Progenitor cell of endocrine pancreas (in vitro differentiated cells): ENCODE measurements at regions not wholly inside any gene's neighbourhood (a gene's known extent, or its start where the extent isn't known, plus 50 kb on each side); places are given as distances from the start of the nearest gene placed in this dataset.

Experiments
- DNase-seq: peaks from one replicate; pipeline ENCODE4 v3.0.0; 2021; ENCODE audit warnings: low spot score; ENCODE audit not compliant: unreplicated experiment
- H3K27ac Mint-ChIP-seq: 2 replicates; pipeline ENCODE4 v1.8.0; 2021; ENCODE audit warnings: mild to moderate bottlenecking, moderate library complexity, mixed read lengths
- H3K27me3 Mint-ChIP-seq: 2 replicates; pipeline ENCODE4 v1.8.0; 2021; ENCODE audit warnings: mixed read lengths
- H3K36me3 Mint-ChIP-seq: 2 replicates; pipeline ENCODE4 v1.8.0; 2022; ENCODE audit warnings: mixed read lengths; ENCODE audit not compliant: insufficient read depth
- H3K4me1 Mint-ChIP-seq: 2 replicates; pipeline ENCODE4 v1.8.0; 2021; ENCODE audit warnings: low read depth, mixed read lengths
- H3K4me3 Mint-ChIP-seq: 2 replicates; pipeline ENCODE4 v1.8.0; 2021; ENCODE audit warnings: low read depth, mild to moderate bottlenecking, moderate library complexity, mixed read lengths
- H3K9me3 Mint-ChIP-seq: 2 replicates; pipeline ENCODE4 v1.8.0; 2021; ENCODE audit warnings: low read depth, mixed read lengths
- TF ChIP-seq, protein P1 (sequence below): fragments of 200-600 bp; sonication (generic); IDR thresholded peaks from one replicate; pipeline ENCODE4 v1.5.0; 2021; ENCODE audit warnings: antibody characterized with exemption, mild to moderate bottlenecking; ENCODE audit not compliant: unreplicated experiment

DNA sequence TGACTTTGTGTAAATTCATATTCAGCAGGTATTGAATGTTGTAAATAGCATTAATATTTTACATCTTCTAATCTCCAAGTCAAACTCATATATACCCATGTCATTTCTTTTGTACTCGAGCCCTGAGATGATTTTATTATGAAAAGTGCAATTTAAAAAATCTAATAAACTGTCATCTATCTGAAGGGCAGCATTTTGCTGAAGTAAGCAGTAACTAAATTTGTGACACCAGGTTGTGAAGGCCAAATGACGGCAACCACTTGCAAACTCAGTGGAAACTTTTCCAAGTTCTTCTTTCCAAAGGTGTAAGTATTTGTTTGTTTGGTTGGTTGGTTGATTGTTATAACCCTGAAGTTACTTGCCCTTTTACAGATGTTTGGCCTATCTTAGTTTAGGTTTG, 188.3 kb downstream of the GPR37 start:
- TF ChIP-seq, protein P1, sequence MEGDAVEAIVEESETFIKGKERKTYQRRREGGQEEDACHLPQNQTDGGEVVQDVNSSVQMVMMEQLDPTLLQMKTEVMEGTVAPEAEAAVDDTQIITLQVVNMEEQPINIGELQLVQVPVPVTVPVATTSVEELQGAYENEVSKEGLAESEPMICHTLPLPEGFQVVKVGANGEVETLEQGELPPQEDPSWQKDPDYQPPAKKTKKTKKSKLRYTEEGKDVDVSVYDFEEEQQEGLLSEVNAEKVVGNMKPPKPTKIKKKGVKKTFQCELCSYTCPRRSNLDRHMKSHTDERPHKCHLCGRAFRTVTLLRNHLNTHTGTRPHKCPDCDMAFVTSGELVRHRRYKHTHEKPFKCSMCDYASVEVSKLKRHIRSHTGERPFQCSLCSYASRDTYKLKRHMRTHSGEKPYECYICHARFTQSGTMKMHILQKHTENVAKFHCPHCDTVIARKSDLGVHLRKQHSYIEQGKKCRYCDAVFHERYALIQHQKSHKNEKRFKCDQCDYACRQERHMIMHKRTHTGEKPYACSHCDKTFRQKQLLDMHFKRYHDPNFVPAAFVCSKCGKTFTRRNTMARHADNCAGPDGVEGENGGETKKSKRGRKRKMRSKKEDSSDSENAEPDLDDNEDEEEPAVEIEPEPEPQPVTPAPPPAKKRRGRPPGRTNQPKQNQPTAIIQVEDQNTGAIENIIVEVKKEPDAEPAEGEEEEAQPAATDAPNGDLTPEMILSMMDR: no peak
- H3K4me3 Mint-ChIP-seq: no peak overlapping the region
- no peaks in the 10 kb centered on the region for H3K27me3 Mint-ChIP-seq
- H3K27ac Mint-ChIP-seq: no peak overlapping the region
- H3K4me1 Mint-ChIP-seq: no peaks in the 10 kb centered on the region
- DNase-seq: no peak
- H3K9me3 Mint-ChIP-seq: no peaks in the 10 kb centered on the region
- no peaks in the 10 kb centered on the region for H3K36me3 Mint-ChIP-seq

DNA sequence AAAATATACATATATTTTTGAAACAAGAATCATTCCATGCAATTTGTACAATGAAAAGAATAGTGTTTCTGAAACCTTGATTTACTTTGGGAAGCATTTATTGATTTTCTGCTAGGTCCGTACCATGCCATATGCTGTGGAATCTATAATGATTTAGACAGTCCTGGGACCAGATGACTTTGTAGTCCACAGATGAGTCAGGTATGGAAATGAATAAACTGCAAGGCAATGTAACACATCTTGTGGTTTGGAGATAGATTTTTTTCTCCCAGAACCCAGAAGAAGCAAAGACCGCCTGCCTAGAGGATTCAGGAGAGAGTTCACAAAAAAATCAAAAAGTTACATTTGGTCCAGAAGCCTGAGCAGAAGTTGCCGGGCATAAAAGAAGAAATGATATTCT, 190.4 kb downstream of the GPR37 start:
- TF ChIP-seq, protein P1: no peak
- Mint-ChIP-seq H3K36me3 (no peaks in the 10 kb centered on the region), H3K27me3 (no peaks in the 10 kb centered on the region), H3K9me3 (no peaks in the 10 kb centered on the region), H3K4me1 (no peaks in the 10 kb centered on the region), H3K27ac (no peak overlapping the region), H3K4me3 (no peak overlapping the region)
- no peak for DNase-seq

DNA sequence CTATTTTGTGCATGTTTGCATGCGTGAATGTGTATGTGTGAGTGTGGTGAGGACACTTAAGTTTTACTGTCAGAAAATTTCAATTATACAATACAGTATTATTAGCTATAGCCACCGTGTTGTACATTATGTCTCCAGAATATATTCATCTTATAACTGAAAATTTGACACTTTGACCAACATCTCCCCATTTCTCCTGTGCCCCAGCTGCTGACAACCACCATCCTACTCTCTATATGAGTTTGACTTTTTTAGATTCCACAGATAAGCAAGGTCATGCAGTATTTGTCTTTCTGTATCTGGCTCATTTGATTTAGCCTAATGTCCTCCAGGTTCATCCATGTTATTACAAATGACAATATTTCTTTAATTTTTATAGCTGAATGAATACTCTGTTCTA, 195.0 kb downstream of the GPR37 start:
- no peak overlapping the region for H3K27ac Mint-ChIP-seq
- H3K4me3 Mint-ChIP-seq: no peak overlapping the region

DNA sequence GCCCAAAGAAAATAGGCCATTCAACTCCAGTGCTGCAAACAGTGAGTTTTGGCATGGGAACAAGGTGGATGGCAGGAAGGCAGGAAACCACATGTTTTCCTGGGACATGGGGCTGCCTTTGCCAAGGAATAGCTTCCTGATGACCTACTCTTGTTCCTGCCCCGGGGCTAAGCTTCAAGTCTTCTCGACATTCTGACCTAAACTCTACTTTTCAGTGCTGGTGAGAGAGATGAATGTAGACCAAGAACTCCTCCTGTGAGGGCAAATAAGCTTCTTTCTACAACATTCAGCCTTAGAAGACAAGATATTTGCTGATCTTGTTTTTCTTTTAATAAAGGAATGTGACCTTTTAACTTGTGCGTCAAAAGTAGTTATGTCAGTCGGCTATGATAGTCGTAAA, 199.0 kb downstream of the GPR37 start:
- Mint-ChIP-seq H3K36me3 (no peaks in the 10 kb centered on the region), H3K4me1 (peaks cover 13% of the 10 kb centered on the region), H3K27ac (no peak overlapping the region), H3K27me3 (no peaks in the 10 kb centered on the region), H3K4me3 (no peak overlapping the region), H3K9me3 (no peaks in the 10 kb centered on the region)
- TF ChIP-seq, protein P1: no peak
- no peak for DNase-seq

More for the DNA sequence above, 195.0 kb downstream of the GPR37 start:
- DNase-seq: no peak
- TF ChIP-seq, protein P1: no peak
- no peaks in the 10 kb centered on the region for H3K9me3 Mint-ChIP-seq
- H3K36me3 Mint-ChIP-seq: no peaks in the 10 kb centered on the region
- peaks cover 13% of the 10 kb centered on the region for H3K4me1 Mint-ChIP-seq
- H3K27me3 Mint-ChIP-seq: no peaks in the 10 kb centered on the region

DNA sequence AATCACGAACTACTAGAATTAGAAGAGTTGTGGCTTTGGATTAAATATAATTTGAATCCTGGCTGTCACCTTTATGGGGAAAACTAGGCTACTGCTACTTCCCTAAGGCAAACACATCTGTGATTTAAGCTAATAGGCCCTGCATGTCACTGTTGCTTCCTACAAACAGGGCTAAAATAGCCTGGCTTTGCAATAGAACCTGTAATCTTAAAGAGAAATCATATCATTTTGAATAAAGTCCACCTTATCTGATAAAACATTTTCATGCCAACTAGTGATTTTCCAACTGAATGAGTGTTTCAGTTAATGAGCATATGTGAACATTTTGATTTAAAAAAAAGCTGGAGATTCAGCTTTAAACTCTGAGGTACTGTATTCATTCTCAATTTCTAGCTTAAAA, 208.0 kb downstream of the GPR37 start:
- no peak overlapping the region for H3K4me3 Mint-ChIP-seq
- H3K4me1 Mint-ChIP-seq: no peaks in the 10 kb centered on the region
- H3K9me3 Mint-ChIP-seq: no peaks in the 10 kb centered on the region
- H3K27me3 Mint-ChIP-seq: no peaks in the 10 kb centered on the region
- H3K27ac Mint-ChIP-seq: no peak overlapping the region
- no peak for DNase-seq
- TF ChIP-seq, protein P1: no peak
- H3K36me3 Mint-ChIP-seq: no peaks in the 10 kb centered on the region
